K562 (cell line): ENCODE measurements at regions not wholly inside any gene's neighbourhood (a gene's known extent, or its start where the extent isn't known, plus 50 kb on each side); places are given as distances from the start of the nearest gene placed in this dataset.

ENCODE experiments used
- CBX8 ChIP-seq: fragments of 200-600 bp; sonication (generic); IDR thresholded peaks from 2 replicates; pipeline ENCODE4 v1.6.1; 2012; ENCODE audit warnings: borderline replicate concordance, mixed run types, low read depth, mild to moderate bottlenecking, moderate library complexity, mixed read lengths, low read length, control low read depth, inconsistent platforms; ENCODE audit not compliant: poor library complexity, severe bottlenecking; ENCODE audit errors: extremely low read depth
- ESRRB ChIP-seq: fragments of 250-450 bp; sonication (Bioruptor Pico); IDR thresholded peaks from 2 replicates; pipeline ENCODE4 v1.5.0; 2020; ENCODE audit warnings: mild to moderate bottlenecking, moderate library complexity, borderline replicate concordance
- PTTG1 ChIP-seq: fragments of 450-650 bp; IDR thresholded peaks from 2 replicates; pipeline ENCODE4 v1.6.1; 2016; ENCODE audit warnings: low read depth, mild to moderate bottlenecking, missing genetic modification characterization, missing compliant biosample characterization
- YY1 ChIP-seq, 3 experiments: IDR thresholded peaks; 2 replicates each; pipeline ENCODE4 v1.6.1; 2011; ENCODE audit warnings: low read length in 2 of 3, mild to moderate bottlenecking in 2 of 3, moderate library complexity in 2 of 3, borderline replicate concordance in 1 of 3, control low read depth in 1 of 3, low read depth in 1 of 3; ENCODE audit not compliant: insufficient read depth in 3 of 3, insufficient replicate concordance in 2 of 3, control insufficient read depth in 1 of 3, insufficient read length in 1 of 3; ENCODE audit errors: extremely low read depth in 1 of 3
- ZNF124 ChIP-seq: sonication (generic); formaldehyde crosslinking; IDR thresholded peaks from 2 replicates; pipeline ENCODE4 v1.8.1; 2022; ENCODE audit warnings: missing genetic modification reagents
- ZNF561 ChIP-seq: fragments of 450-650 bp; formaldehyde crosslinking; conservative IDR thresholded peaks from 2 replicates; pipeline ENCODE4 v1.4.0; 2020; ENCODE audit warnings: mild to moderate bottlenecking, moderate library complexity
- TF ChIP-seq, protein P1 (sequence below), 2 experiments: fragments of 450-650 bp; formaldehyde crosslinking in 1 of 2; IDR thresholded peaks; 2 replicates each; pipeline versions ENCODE4 v1.4.0 to v1.6.1; 2014 to 2020; ENCODE audit warnings: mild to moderate bottlenecking in 2 of 2, borderline replicate concordance in 1 of 2, low read depth in 1 of 2
- TF ChIP-seq, protein P2 (sequence below): fragments of 450-650 bp; IDR thresholded peaks from 2 replicates; pipeline ENCODE4 v1.7.1; 2018; ENCODE audit warnings: mild to moderate bottlenecking, low read depth; ENCODE audit not compliant: partially characterized antibody
- TF ChIP-seq, protein P3 (sequence below): fragments of 450-650 bp; IDR thresholded peaks from 2 replicates; pipeline ENCODE4 v1.6.1; 2016; ENCODE audit warnings: mild to moderate bottlenecking
- TF ChIP-seq, protein P4 (sequence below): sonication (generic); formaldehyde crosslinking; IDR thresholded peaks from 2 replicates; pipeline ENCODE4 v1.5.0; 2020; ENCODE audit warnings: missing genetic modification reagents

DNA sequence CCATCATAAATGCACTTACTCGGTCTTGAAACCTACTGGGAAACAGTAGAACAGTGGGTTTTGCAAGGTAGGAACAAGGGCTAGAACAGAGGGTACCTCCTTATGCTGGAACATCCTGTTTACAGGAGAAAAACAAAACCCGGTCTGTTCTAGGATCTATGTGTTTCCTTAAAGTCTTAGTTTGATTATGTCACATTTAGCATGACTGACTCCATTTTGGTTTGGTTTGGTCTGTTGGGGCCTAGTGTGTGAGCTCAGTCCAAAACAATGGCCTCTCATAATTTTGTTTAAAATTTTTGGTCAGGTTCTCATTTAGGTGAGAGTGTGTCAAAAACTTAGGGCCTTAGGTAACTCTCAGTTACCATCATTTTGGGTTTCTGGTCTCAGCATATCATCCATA, 96.3 kb upstream of the TRIM24 start (continued):
- TF ChIP-seq, protein P1, sequence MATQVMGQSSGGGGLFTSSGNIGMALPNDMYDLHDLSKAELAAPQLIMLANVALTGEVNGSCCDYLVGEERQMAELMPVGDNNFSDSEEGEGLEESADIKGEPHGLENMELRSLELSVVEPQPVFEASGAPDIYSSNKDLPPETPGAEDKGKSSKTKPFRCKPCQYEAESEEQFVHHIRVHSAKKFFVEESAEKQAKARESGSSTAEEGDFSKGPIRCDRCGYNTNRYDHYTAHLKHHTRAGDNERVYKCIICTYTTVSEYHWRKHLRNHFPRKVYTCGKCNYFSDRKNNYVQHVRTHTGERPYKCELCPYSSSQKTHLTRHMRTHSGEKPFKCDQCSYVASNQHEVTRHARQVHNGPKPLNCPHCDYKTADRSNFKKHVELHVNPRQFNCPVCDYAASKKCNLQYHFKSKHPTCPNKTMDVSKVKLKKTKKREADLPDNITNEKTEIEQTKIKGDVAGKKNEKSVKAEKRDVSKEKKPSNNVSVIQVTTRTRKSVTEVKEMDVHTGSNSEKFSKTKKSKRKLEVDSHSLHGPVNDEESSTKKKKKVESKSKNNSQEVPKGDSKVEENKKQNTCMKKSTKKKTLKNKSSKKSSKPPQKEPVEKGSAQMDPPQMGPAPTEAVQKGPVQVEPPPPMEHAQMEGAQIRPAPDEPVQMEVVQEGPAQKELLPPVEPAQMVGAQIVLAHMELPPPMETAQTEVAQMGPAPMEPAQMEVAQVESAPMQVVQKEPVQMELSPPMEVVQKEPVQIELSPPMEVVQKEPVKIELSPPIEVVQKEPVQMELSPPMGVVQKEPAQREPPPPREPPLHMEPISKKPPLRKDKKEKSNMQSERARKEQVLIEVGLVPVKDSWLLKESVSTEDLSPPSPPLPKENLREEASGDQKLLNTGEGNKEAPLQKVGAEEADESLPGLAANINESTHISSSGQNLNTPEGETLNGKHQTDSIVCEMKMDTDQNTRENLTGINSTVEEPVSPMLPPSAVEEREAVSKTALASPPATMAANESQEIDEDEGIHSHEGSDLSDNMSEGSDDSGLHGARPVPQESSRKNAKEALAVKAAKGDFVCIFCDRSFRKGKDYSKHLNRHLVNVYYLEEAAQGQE (IDR thresholded peaks at IDR 0.05; ENCODE audit: borderline replicate concordance): no peak
- TF ChIP-seq, protein P1 (CRISPR knock-in tag; IDR thresholded peaks at IDR 0.05; ENCODE audit: low read depth): no peak
- TF ChIP-seq, protein P2, sequence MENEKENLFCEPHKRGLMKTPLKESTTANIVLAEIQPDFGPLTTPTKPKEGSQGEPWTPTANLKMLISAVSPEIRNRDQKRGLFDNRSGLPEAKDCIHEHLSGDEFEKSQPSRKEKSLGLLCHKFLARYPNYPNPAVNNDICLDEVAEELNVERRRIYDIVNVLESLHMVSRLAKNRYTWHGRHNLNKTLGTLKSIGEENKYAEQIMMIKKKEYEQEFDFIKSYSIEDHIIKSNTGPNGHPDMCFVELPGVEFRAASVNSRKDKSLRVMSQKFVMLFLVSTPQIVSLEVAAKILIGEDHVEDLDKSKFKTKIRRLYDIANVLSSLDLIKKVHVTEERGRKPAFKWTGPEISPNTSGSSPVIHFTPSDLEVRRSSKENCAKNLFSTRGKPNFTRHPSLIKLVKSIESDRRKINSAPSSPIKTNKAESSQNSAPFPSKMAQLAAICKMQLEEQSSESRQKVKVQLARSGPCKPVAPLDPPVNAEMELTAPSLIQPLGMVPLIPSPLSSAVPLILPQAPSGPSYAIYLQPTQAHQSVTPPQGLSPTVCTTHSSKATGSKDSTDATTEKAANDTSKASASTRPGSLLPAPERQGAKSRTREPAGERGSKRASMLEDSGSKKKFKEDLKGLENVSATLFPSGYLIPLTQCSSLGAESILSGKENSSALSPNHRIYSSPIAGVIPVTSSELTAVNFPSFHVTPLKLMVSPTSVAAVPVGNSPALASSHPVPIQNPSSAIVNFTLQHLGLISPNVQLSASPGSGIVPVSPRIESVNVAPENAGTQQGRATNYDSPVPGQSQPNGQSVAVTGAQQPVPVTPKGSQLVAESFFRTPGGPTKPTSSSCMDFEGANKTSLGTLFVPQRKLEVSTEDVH: no peak
- TF ChIP-seq, protein P3, sequence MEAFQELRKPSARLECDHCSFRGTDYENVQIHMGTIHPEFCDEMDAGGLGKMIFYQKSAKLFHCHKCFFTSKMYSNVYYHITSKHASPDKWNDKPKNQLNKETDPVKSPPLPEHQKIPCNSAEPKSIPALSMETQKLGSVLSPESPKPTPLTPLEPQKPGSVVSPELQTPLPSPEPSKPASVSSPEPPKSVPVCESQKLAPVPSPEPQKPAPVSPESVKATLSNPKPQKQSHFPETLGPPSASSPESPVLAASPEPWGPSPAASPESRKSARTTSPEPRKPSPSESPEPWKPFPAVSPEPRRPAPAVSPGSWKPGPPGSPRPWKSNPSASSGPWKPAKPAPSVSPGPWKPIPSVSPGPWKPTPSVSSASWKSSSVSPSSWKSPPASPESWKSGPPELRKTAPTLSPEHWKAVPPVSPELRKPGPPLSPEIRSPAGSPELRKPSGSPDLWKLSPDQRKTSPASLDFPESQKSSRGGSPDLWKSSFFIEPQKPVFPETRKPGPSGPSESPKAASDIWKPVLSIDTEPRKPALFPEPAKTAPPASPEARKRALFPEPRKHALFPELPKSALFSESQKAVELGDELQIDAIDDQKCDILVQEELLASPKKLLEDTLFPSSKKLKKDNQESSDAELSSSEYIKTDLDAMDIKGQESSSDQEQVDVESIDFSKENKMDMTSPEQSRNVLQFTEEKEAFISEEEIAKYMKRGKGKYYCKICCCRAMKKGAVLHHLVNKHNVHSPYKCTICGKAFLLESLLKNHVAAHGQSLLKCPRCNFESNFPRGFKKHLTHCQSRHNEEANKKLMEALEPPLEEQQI: no peak
- TF ChIP-seq YY1 (IDR thresholded peaks at IDR 0.05; ENCODE audit: borderline replicate concordance in 1 of 3, control insufficient read depth in 1 of 3, extremely low read depth in 1 of 3, insufficient read depth in 3 of 3, insufficient read length in 1 of 3, insufficient replicate concordance in 2 of 3, low read depth in 1 of 3, low read length in 2 of 3) (no peak), ESRRB (CRISPR knock-in tag) (no peak), PTTG1 (tag) (peak; percentile 82), CBX8 (no peak), ZNF561 (CRISPR knock-in tag) (no peak), ZNF124 (CRISPR knock-in tag) (no peak)
- TF ChIP-seq, protein P4, sequence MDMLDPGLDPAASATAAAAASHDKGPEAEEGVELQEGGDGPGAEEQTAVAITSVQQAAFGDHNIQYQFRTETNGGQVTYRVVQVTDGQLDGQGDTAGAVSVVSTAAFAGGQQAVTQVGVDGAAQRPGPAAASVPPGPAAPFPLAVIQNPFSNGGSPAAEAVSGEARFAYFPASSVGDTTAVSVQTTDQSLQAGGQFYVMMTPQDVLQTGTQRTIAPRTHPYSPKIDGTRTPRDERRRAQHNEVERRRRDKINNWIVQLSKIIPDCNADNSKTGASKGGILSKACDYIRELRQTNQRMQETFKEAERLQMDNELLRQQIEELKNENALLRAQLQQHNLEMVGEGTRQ (CRISPR knock-in tag): no peak
